ENCODE measurements at regions not wholly inside any gene's neighbourhood (a gene's known extent, or its start where the extent isn't known, plus 50 kb on each side); places are given as distances from the start of the nearest gene placed in this dataset.

DNA sequence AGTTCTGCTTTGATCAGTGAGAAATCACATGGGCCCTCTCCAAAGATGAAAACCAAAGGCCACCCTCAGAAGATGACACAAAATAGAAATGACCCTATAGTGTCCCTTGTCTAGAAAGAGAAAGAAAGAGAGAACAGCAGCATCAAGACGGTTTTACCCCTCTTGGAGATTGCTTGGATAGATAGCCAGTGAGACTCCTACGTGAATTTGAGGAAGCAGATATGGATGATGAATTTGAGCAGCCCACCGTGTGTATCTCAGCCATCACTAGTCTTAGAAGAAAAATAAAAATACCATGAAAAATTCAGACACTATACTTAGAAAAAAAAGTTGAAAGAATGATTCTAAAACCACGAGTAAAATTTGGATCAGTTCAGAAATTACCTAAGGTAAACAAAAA lies 329.1 kb upstream of the CNTNAP5 start:
- no peak for ATAC-seq
- no peaks in the 10 kb centered on the region for H3K4me1 ChIP-seq
- no peak overlapping the region for H3K27ac ChIP-seq
- intact Hi-C loops (cut with DNase I), result no loop called here
- TF ChIP-seq, protein P1, sequence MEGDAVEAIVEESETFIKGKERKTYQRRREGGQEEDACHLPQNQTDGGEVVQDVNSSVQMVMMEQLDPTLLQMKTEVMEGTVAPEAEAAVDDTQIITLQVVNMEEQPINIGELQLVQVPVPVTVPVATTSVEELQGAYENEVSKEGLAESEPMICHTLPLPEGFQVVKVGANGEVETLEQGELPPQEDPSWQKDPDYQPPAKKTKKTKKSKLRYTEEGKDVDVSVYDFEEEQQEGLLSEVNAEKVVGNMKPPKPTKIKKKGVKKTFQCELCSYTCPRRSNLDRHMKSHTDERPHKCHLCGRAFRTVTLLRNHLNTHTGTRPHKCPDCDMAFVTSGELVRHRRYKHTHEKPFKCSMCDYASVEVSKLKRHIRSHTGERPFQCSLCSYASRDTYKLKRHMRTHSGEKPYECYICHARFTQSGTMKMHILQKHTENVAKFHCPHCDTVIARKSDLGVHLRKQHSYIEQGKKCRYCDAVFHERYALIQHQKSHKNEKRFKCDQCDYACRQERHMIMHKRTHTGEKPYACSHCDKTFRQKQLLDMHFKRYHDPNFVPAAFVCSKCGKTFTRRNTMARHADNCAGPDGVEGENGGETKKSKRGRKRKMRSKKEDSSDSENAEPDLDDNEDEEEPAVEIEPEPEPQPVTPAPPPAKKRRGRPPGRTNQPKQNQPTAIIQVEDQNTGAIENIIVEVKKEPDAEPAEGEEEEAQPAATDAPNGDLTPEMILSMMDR (IDR thresholded peaks at IDR 0.05), result no peak
- no peak overlapping the region for H3K4me3 ChIP-seq
- no peak for DNase-seq
- H3K27me3 ChIP-seq (ENCODE audit: low read depth), result no peaks in the 10 kb centered on the region
- H3K9me3 ChIP-seq, result no peaks in the 10 kb centered on the region
- H3K36me3 ChIP-seq, result no peaks in the 10 kb centered on the region

- H3K4me1 ChIP-seq, result no peaks in the 10 kb centered on the region
- no peaks in the 10 kb centered on the region for H3K27me3 ChIP-seq (ENCODE audit: low read depth)
- intact Hi-C loops (cut with DNase I), result no loop called here
- DNase-seq (no peak), ATAC-seq (peak in 1 of 2 donors; percentile 55)
- H3K4me3 ChIP-seq, result no peak overlapping the region
- TF ChIP-seq, protein P1 (IDR thresholded peaks at IDR 0.05), result no peak
- H3K36me3 ChIP-seq, result no peaks in the 10 kb centered on the region
- no peaks in the 10 kb centered on the region for H3K9me3 ChIP-seq
- no peak overlapping the region for H3K27ac ChIP-seq
Measured at GRCh38 chr2:123696799-123697410, 328.2 kb upstream of the CNTNAP5 start.

GRCh38 chr2:123715467-123715982 lies 309.6 kb upstream of the CNTNAP5 start:
- intact Hi-C loops (cut with DNase I), result no loop called here
- ATAC-seq, result no peak
- TF ChIP-seq, protein P1 (IDR thresholded peaks at IDR 0.05), result no peak

GRCh38 chr2:123717636-123718334 lies 307.3 kb upstream of the CNTNAP5 start:
- intact Hi-C loops (cut with DNase I), result no loop called here
- TF ChIP-seq, protein P1 (IDR thresholded peaks at IDR 0.05), result no peak
- Histone ChIP-seq H3K9me3 (no peaks in the 10 kb centered on the region), H3K27me3 (ENCODE audit: low read depth) (no peaks in the 10 kb centered on the region), H3K4me3 (no peak overlapping the region), H3K27ac (no peak overlapping the region), H3K36me3 (no peaks in the 10 kb centered on the region), H3K4me1 (no peaks in the 10 kb centered on the region)
- no peak for ATAC-seq
- no peak for DNase-seq

More at GRCh38 chr2:123715467-123715982, 309.6 kb upstream of the CNTNAP5 start:
- no peak for DNase-seq
- H3K27me3 ChIP-seq (ENCODE audit: low read depth), result no peaks in the 10 kb centered on the region
- no peak overlapping the region for H3K4me3 ChIP-seq
- H3K36me3 ChIP-seq, result no peaks in the 10 kb centered on the region
- no peak overlapping the region for H3K27ac ChIP-seq
- no peaks in the 10 kb centered on the region for H3K9me3 ChIP-seq
- H3K4me1 ChIP-seq, result no peaks in the 10 kb centered on the region

- no peak for ATAC-seq
Measured at GRCh38 chr2:123720760-123721159, 304.3 kb upstream of the CNTNAP5 start.

More at GRCh38 chr2:123720760-123721159, 304.3 kb upstream of the CNTNAP5 start:
- intact Hi-C loops (cut with DNase I), result no loop called here
- Histone ChIP-seq H3K36me3 (no peaks in the 10 kb centered on the region), H3K27me3 (ENCODE audit: low read depth) (no peaks in the 10 kb centered on the region), H3K9me3 (no peaks in the 10 kb centered on the region), H3K4me1 (no peaks in the 10 kb centered on the region), H3K27ac (no peak overlapping the region), H3K4me3 (no peak overlapping the region)
- no peak for DNase-seq
- TF ChIP-seq, protein P1 (IDR thresholded peaks at IDR 0.05), result no peak
